PFSK-1 (cell line): ENCODE measurements at regions not wholly inside any gene's neighbourhood (a gene's known extent, or its start where the extent isn't known, plus 50 kb on each side); places are given as distances from the start of the nearest gene placed in this dataset.

Experiments used
- FOXP2 ChIP-seq: optimal IDR thresholded peaks from 2 replicates; pipeline ENCODE3; 2011; ENCODE audit warnings: borderline replicate concordance, control low read depth, inconsistent platforms; ENCODE audit not compliant: insufficient read depth; ENCODE audit errors: extremely low read length, extremely low read depth
- POLR2AphosphoS5 ChIP-seq: IDR thresholded peaks from 2 replicates; pipeline ENCODE4 v1.6.1; 2012; ENCODE audit warnings: low read depth, mild to moderate bottlenecking, control low read depth, low read length, moderate library complexity
- SIN3A ChIP-seq: IDR thresholded peaks from 2 replicates; pipeline ENCODE4 v1.6.1; 2012; ENCODE audit warnings: mild to moderate bottlenecking, low read length, moderate library complexity, borderline replicate concordance; ENCODE audit not compliant: insufficient read depth
- TAF1 ChIP-seq: IDR thresholded peaks from 2 replicates; pipeline ENCODE4 v1.6.1; 2012; ENCODE audit warnings: low read length, control low read depth, borderline replicate concordance; ENCODE audit not compliant: insufficient read depth
- TF ChIP-seq, protein P1 (sequence below), 2 experiments: IDR thresholded peaks; 2 replicates each; pipeline versions ENCODE4 v1.6.1 to v1.8.0; 2011 to 2012; ENCODE audit warnings: low read depth in 2 of 2, low read length in 2 of 2, control low read depth in 1 of 2, inconsistent platforms in 1 of 2, mild to moderate bottlenecking in 1 of 2, moderate library complexity in 1 of 2; ENCODE audit not compliant: insufficient read depth in 1 of 2

DNA sequence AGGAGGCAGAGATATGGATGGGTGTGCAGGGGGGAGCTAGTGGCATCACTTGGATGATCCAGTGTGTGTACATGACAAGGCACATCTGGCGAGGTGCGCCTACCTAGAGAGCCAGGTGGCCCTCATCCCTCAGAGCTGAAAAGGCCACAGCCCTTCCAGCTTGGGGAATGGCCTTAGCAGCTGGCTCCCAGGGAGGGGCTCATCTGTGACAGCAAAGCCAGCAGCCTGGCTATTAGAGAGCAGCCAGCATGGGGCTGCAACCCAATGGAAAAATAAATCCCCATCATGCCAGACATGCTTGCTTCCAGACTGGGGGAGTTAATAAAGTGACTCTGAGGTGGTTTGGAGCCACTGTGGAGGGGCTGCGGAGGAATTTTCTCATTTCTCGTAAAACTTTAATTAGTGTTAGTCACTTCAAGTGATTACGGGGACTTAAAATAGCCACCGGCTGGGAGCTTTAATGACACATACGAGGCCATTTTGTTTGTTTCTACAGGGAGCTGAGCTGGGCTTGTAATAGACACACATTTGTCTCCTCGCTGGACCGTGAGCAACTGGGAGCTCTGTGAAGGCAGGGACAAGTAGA is 111.2 kb upstream of the ALX4 start:
- TF ChIP-seq SIN3A (no peak), TAF1 (no peak), FOXP2 (no peak), POLR2AphosphoS5 (no peak)

DNA sequence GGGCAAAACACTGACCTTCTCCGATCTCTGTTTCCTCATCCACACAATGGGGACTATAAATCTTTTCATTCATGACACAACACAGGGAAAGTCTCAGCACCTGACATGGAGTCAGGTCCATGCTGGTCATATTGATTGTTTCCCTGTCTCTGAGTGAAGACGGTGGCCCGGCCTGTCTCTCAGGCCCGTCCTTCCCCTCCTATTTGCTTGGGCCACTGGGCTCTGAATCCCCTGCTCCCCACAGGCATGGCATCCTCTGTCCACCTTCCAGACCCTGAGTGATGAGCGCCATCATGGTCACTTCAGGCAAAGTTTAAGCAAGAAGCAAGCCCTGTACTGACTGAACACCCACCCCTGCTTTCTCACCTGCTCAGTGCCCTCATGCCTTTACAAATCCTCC is 113.3 kb upstream of the ALX4 start:
- TF ChIP-seq FOXP2: no peak
- no peak for TF ChIP-seq SIN3A
- no peak for TF ChIP-seq POLR2AphosphoS5
- no peak for TF ChIP-seq TAF1
- TF ChIP-seq, protein P1, sequence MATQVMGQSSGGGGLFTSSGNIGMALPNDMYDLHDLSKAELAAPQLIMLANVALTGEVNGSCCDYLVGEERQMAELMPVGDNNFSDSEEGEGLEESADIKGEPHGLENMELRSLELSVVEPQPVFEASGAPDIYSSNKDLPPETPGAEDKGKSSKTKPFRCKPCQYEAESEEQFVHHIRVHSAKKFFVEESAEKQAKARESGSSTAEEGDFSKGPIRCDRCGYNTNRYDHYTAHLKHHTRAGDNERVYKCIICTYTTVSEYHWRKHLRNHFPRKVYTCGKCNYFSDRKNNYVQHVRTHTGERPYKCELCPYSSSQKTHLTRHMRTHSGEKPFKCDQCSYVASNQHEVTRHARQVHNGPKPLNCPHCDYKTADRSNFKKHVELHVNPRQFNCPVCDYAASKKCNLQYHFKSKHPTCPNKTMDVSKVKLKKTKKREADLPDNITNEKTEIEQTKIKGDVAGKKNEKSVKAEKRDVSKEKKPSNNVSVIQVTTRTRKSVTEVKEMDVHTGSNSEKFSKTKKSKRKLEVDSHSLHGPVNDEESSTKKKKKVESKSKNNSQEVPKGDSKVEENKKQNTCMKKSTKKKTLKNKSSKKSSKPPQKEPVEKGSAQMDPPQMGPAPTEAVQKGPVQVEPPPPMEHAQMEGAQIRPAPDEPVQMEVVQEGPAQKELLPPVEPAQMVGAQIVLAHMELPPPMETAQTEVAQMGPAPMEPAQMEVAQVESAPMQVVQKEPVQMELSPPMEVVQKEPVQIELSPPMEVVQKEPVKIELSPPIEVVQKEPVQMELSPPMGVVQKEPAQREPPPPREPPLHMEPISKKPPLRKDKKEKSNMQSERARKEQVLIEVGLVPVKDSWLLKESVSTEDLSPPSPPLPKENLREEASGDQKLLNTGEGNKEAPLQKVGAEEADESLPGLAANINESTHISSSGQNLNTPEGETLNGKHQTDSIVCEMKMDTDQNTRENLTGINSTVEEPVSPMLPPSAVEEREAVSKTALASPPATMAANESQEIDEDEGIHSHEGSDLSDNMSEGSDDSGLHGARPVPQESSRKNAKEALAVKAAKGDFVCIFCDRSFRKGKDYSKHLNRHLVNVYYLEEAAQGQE (IDR thresholded peaks at IDR 0.05; ENCODE audit: insufficient read depth in 1 of 2, low read depth in 2 of 2, low read length in 2 of 2): no peak

DNA sequence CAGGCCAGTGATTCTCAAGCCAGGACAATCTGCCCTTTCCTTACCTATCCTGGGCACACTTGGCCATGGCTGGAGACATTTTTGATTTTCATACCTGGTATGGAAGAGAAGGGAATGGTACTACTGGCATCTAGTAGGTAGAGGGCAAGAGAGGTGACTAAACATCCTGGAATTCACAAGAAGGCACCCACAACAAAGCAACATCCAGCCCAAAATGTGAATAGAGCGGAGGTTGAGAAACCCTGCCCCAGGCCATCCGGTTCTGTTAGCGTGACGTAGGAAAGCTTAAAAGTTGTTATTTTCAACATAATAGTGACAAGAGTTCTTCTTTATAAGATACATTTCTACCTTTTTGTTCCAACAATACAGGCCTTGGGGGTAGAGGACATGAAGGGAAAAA is 114.9 kb upstream of the ALX4 start:
- TF ChIP-seq TAF1 (no peak), POLR2AphosphoS5 (no peak), FOXP2 (no peak), SIN3A (no peak)
- TF ChIP-seq, protein P1 (IDR thresholded peaks at IDR 0.05; ENCODE audit: insufficient read depth in 1 of 2, low read depth in 2 of 2, low read length in 2 of 2): no peak

GRCh38 chr11:44426119-44426518 is 116.2 kb upstream of the ALX4 start:
- TF ChIP-seq FOXP2 (no peak), TAF1 (no peak), SIN3A (no peak), POLR2AphosphoS5 (no peak)
- TF ChIP-seq, protein P1 (IDR thresholded peaks at IDR 0.05; ENCODE audit: insufficient read depth in 1 of 2, low read depth in 2 of 2, low read length in 2 of 2): no peak

DNA sequence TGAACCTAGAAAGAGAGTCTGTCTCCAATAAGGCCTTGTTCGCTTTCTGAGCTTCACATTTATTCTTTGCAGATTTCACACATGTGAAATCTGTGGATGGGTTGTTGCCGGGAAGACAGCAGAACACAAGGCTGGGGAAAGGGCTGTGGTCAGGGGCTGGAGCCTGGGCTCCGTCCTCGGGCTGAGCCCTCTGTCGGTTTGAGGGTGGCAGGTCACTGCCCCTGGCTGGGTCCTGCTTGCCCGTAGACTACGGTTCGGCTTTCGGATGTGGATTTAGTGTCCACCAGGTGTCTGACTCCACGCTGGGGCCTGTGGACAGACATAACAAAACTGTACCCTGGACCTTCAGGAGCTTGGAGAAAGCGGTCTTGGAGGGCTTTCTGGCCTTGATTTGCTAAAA is 117.0 kb upstream of the ALX4 start:
- TF ChIP-seq SIN3A (no peak), TAF1 (no peak), POLR2AphosphoS5 (no peak), FOXP2 (no peak)
- TF ChIP-seq, protein P1 (IDR thresholded peaks at IDR 0.05; ENCODE audit: insufficient read depth in 1 of 2, low read depth in 2 of 2, low read length in 2 of 2): no peak
